HG03103 (cell line): ENCODE measurements at regions not wholly inside any gene's neighbourhood (a gene's known extent, or its start where the extent isn't known, plus 50 kb on each side); places are given as distances from the start of the nearest gene placed in this dataset.

Experiments used
- ATAC-seq: cut with Tn5 transposase; IDR thresholded peaks from one replicate; pipeline ENCODE4 v1.9.1; 2021; ENCODE audit warnings: low read depth; ENCODE audit not compliant: unreplicated experiment

DNA sequence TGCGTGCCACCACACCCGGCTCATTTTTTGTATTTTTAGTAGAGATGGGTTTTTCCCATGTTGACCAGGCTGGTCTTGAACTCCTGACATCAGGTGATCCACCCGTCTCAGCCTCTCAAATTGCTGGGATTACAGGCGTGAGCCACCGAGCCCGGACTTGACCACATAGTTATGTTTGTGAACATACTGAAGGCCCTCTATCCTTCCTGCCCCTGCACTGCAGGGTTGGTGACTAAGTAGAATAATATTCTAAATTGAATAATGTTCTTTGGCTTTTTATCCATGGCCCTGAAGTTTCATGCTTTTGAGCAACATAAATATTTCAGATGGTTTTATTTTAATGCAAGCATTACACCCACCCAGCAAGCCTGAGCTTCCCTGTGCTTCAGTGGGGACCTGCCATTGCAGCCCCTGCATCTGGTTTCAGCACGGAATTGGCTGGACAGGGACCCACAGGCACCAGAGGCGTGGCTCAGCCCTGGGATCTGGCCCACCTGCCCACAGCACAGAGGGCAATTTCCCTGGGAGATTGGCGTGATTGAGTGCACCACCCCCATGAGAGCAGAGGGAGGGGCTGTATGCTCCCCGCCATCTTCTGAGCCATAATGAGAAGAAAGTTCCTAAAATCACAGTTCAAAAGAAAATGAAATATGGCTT lies 460.5 kb downstream of the BRD1 start:
- no peak for ATAC-seq

DNA sequence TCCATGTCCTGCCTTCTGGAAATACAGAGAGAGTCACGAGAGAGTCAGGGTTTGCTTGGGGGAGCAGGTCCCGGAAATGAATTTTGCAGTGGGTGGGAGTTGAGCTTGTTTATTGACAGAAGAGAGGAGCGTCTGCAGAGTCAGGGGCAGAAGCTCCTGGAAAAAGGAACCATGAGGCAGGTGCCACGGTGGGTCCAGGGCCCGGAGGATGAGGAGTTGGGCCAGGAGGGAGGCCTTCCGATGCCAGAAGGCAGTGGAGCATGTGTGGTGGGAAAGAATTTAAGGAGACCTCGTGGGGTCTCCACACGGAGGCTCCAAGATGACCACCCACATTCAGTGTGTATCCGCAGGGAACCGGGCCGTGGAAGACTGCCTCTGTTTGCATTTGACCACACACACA lies 461.2 kb downstream of the BRD1 start:
- no peak for ATAC-seq

DNA sequence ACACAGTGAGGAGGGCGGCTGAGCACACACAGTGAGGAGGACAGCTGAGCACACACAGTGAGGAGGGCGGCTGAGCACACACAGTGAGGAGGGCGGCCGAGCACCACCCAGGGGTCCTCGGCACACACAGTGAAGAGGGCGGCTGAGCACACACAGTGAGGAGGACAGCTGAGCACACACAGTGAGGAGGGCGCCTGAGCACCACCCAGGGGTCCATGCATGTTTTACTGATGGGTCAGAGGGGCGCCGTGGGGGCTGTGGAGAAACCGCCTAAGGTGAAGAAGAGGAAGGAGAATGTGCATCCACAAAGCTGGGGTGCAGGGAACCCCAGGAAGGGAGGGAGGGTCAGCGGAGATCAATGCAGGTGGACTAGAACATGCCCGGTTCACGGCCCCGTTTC lies 461.8 kb downstream of the BRD1 start:
- ATAC-seq = no peak

DNA sequence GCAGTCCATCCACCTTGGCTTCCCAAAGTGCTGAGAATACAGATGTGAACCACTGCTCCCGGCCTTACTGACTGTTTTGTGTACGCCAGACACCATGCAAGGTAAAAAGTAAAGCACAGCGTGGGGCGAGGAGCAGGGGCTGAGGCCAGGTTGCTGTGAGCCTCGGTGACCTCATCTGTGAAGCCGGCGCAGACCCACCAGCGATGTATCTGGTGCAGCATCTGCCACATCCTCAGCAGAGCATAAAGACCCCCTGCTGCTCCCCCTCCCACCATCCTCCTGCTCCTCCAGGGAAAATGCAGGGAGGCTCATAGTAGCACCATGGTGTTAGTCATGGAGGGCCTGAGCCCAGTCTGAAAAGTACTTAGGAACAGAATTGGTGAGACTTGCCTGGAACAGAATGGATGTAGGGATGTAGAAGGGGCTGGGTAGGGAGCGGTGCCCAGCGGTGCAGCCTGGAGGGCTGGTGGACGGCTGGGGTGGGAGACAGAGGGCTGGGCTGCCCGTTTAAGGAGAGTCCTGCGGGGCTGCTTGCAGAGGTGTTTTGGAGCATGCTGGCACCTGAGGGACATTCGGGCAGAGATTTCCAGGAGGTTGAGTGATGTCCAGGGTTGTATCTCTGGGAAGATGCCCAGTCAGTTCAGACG lies 462.4 kb downstream of the BRD1 start:
- ATAC-seq = no peak

DNA sequence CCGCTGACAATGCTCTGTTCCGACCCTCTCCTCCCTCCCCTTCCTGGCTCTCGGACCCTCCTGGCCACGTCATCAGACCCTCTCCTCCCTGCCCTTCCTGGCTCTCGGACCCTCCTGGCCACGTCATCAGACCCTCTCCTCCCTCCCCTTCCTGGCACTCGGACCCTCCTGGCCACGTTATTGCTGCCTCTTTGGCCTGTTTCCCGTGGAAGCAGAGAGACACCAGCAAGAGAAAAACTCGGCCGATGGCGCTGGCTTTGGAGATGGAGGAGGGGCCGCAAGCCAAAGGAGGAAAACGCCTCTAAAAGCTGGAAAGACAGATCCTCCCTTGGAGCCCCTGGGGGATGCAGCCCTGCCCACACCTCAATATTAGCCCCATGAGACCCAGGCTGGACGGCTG lies 463.3 kb downstream of the BRD1 start:
- no peak for ATAC-seq

DNA sequence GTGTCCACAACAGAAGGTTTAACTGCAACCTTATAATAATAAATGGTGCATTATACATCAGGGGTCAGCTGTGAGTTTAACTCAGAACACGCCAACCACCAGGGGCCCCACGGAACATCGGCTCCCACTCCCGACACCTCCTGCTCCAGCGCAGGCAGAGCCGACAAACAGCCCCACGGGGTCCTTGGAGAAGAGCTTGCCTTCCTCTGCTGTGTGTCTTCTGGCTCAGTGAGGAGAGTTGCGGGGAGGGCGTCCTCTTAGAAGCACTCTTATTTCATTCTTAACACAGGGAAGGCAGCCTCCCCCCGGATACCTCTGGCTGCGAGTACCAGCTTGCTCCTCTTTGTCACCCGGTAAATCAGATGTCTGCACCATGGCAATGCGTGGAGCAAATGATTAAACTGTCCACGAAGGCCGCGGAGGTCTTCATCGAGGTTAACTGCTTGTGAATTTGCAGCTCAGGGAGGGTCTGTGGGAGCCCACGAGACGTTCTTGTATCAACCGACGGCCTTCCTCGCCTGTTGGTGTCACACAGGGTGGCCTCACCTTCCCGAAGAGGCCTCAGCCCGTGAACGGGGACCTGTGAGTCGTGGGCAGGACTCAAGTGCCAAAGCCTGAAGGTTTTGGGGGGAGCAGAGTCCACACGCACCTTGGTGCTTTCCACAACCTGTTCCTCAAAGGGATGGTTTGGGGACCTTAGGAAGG lies 464.0 kb downstream of the BRD1 start:
- no peak for ATAC-seq

DNA sequence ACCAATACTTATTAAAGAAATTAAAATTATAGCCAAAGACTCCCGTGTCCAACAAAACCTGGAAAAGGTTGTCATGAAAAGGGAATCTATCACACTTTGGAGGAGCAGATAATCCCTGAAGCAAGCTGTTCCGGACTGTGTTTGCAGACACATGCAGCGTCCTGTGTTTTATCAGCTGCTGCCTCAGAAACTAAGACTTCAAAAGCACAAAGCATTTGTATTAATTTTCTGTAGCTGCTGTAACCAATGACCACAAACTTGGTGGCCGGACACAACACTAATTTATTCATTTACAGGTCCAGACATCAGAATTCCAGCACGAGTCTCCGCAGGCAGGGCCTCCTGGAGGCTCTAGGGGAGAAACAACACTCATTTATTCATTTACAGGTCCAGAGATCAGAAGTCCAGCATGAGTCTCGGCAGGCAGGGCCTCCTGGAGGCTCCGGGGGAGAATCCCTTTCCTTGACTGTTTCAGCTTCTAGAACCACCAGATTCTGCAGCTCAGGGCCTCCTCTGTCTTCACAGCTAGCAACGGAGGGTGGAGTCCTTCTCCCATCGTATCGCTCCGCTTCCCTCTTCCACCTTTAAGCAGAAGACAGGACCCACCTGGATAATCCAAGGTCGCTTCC lies 465.3 kb downstream of the BRD1 start:
- ATAC-seq = no peak

DNA sequence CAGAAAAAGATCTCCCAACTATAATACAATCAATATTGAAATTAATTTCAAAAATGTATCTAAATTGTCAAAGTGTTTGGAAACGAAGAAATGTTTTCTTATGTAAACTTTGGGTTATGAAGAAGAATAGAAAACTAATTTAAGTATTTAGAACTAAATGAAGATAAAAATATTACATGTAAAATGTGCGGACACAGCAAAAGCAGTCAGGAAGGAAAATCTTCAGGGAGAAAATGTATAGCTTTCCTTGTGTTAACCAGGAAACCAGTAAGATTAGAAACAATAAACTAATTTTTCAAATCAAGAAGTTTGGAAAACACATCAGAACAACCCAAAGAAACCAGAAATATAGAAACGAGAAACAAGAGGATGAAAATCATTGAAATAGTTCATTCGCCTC lies 466.5 kb downstream of the BRD1 start:
- ATAC-seq = no peak

DNA sequence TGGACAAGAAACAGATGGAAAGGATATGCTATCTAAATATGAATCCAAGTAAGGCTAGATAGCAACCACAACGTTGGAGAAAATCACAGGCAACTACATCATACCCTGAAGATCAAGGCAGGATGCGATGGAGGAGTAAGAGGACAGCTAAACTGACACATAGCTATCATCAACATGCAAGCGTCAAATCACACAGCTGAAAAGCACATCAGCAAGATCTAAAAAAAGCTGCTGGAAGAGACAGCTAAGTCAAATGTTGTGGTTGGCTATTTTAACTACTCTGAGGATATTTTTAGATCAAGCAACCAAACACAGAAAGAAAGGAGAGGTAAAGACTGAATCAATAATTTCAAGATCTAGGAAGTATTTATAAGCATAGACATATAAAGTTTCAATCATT lies 466.9 kb downstream of the BRD1 start:
- ATAC-seq = no peak

DNA sequence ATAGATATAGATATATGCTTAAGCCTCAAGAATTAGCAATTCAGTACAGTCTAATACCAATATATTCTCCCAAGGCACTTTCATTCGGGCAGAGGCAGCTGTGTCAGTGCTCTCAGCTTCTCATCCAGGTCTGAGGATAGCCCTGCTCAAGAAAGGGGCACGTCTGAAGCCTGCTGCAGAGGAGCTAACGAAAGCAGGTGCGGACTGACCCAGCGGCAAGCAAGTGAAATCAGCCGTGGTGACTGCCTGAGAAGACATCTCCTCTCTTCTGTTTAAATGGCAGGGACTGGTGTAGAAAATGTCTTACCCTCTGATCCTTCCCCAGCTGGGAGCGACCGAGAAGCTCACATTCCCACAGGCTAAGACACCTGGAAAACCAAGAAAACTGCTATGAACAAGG lies 468.6 kb downstream of the BRD1 start:
- ATAC-seq = no peak

DNA sequence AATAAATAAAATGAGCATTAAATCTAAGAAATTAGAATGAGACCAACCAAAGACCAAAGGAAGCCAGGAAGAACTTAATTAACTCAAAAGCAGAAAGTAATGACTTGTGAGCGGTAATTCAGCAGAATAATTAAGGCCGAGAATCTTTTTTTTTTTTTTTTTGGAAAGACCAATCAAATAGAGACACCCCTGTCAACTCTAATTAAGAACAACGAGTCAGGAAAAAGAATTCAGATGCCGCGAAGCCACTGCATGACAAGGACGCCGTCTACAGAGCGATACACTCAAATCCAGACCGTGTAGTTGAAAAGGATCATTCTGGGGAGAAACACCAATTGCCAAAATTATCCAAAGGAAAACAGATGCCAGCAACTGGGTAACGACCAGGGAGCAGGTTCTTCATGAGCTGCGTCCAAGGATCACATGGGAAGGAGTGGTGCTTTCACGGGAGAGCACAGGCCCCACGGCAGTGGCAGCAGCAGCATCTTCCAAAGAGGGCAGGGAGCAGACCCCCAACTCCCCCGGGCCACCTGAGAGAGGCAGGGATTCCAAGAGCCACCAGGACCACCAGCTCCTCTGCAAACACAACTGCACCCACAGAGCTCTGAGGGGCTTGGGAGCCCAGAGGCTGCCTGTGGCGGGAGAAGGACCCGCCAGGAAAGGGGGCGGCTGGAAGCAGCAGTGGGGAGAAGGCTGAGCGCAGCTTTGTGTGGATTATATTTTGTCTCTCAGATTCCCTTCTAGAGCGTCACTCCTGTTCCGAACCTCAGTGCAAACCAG lies 469.8 kb downstream of the BRD1 start:
- no peak for ATAC-seq

DNA sequence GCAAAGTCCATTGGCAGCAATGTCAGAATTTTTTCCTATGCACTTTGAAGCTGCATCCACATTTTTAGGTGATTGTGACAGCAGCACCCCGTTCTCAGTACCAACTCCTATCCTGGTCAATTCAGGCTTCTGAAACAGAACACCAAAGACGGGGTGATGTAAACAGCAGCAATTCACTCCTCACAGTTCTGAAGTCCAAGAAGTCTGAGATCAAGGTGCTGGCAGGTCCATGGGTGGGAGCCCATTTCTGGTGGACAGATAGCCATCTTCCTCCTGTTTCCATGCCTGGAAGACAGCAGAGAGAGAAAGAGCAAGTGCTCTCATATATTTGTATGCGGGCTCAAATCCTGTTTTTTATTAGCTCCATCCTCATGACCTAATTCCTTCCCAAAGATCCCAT lies 471.2 kb downstream of the BRD1 start:
- ATAC-seq = no peak

DNA sequence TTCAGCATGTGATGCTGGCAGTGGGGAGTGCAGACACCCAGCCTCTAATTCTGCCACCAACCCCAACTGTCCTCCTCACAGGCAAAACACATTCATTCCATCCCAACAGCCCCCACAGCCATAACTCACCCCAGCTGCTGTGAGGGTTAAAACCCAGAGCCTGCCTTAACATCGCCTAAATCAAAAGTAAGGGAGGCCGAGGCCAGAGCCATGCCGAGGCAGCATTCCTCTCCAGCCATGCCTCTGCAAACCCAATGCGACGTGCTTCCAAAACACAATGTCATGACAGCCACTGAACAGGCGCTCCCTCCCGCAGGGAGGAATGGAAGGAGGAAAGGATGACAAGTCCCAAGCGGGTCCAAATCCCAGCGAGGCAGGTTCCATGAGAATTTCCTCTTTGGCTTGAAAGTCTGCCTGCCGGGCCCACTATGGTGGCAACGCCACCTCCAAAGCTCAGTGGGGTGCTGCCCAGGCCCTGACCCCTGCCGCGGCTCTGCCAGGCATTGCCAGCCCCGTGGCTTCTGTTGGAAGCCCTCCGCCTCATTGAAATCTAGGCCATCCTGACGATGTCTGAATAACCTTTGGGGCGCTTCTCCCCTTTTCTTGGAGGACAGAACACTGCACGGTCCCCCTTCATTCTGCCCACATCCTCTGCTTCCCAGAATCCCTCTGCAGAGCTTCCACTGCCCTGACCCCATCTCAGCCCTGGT lies 472.3 kb downstream of the BRD1 start:
- ATAC-seq = no peak

DNA sequence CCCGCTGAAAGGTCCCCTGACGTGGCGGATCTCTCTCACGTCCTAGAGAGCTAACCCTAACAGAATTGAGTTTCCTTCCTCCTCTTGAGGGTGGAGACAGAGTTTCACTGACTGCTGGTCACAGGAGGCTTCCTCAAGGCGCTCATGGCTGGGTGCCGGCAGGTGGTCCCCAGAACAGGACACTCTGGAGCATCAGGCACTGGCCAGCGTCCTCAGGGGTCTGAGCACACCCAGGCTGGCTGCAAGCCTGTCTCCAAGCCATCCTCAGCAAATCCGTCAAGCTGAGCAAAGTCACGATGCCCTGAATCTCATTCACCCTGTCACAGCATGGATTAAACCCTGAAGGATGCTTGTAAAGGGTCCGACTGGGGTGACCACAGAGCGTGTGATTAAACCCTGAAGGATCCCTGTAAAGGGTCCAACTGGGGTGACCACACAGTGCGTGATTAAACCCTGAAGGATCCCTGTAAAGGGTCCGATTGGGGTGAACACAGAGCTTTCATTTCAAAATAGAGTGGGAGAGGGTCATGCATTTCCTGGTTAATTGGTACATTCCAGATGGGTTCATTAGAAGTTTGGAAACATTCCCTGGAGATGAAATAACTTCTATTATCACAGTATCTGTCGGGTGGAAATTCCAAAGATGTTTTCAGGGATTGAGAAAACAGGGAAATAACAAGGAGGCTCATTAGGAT lies 473.0 kb downstream of the BRD1 start:
- no peak for ATAC-seq

DNA sequence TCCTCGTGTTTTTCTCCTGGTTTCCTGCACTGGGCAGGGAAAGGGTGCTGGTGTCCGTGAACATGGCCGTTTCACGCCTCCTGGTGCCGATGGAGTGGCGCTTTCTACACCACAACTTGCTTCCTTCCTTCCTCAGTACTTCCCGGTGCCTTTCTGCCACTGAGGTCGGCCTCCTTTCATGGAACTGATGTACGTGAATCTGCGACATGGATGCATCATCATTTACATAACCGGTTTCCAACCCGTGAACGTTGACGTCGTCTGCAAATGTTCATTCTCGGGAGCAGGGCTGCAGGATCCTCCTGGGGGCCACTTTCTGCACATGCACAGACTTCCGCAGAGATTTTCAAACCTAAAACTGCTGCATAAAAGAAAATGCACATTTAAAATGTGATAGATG lies 474.4 kb downstream of the BRD1 start:
- ATAC-seq = no peak

DNA sequence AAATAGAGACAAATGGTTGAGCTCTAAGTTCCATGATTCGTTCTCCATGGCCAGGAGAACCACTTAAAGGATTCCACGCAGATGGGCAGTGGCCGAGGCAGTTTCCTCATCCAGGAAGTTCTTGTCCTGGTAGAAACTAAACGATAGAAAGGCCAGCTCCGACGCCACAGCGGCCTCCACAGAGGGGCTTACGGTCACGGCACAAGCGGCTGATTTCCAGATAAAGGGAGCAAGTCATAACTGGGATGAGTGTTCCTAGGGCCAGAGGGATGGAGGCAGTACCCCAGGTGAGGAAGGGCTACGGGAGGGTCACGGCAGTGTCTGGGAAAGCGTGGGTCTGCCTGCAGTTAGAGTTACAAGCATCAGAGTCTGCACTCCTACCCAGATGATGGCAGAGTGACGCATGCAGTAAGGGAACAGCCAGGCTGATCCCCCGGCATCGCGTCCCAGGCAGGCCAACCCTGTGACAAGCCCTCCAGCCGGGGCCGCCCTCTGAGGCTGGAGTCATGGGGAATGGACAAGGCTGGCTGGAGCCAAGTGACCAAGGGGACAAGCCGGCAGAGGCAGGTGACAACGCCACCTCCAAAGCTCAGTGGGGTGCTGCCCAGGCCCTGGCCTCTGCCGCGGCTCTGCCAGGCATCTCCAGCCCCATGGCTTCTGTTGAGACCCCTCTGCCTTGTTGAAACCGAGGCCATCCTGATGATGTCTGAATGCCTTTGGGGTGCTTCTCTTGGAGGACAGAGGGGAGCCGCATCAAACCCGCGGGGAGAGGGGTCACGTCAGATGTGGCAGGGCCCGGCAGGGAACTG lies 475.1 kb downstream of the BRD1 start:
- no peak for ATAC-seq

DNA sequence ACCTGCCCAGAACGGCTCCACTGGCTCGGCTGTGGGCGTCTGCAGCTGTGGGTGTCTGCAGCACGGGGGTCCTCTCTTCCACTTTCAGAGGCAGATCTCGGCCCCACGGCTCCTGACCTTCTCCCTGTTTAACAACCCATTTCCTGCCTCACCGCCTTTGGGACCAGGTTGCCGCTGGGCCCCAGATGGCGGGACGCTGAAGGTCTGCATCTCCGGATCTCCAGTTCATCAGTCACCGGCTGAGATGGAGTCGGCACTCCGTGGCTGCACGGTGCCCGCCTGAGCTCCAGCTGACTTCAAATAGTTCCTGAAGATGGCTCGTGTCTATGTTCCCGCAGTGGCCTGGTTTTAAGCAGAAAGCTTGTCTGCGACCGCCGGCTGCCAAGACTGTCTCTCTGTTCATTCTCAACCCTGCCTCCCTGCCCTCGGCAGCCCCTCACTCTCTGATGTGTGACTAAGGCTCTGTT lies 475.9 kb downstream of the BRD1 start:
- ATAC-seq = no peak

DNA sequence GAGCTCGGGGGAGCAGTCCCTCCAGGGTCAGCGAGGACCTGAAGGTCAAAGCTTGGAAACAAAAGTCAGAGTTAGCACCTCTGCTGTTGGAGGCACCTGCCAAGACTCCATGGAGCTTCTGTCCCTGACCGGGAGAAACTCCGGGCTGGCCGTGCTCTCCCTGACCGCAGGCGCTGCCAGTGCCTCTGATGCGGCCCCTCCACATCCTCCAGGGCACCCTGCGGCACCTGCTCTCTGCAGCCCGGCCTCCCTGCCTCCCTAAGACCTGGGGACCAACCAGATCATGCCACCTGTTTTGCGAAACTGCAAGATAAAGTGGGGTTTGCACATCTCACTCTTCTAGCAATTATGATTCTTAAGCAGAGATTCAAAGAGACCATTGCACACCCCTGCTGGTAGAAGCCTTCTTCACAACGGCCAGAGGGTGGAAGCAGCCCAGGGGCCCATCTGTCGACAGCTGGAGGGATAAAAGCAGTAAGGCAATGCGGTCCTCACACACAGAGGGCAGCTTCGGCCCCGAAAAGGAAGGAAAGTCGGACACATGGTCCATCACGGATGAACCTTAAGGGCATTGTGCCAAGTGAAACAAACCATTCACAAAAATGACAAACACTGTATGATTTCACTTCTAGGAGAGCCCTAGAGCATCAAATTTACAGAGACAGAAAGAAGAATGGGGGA lies 477.1 kb downstream of the BRD1 start:
- no peak for ATAC-seq
